GM12878 (cell line): ENCODE measurements at regions not wholly inside any gene's neighbourhood (a gene's known extent, or its start where the extent isn't known, plus 50 kb on each side); places are given as distances from the start of the nearest gene placed in this dataset.

Experiments
- ATAC-seq: fragments of 200-7000 bp; cut with Tn5 transposase; 3 replicates; pipeline ENCODE4 v1.9.1; 2020; ENCODE audit warnings: mild to moderate bottlenecking, moderate library complexity
- BruUV-seq: library from RNA; stranded (reverse); fragments of 400-500 nt; replicated peaks from 2 replicates; lab custom pipeline; 2021; lab: Mats Ljungman, UMichigan
- CTCF ChIA-PET: fragments of 300-600 bp; sonication (Branson Sonifier 250); formaldehyde crosslinking; extraction: SDS; loops from one replicate; lab custom pipeline; 2021; ENCODE audit warnings: inconsistent platforms; lab: Yijun Ruan, JAX
- POLR2A ChIA-PET: fragments of 350-600 bp; formaldehyde crosslinking; extraction: SDS; loops from one replicate; lab custom pipeline; 2021; ENCODE audit warnings: inconsistent platforms; lab: Charles Lee
- RAD21 ChIA-PET: fragments of 300-600 bp; sonication (Branson Sonifier 250); formaldehyde crosslinking; loops from one replicate; lab custom pipeline; 2023; ENCODE audit warnings: antibody characterized with exemption; ENCODE audit not compliant: unreplicated experiment; lab: Charles Lee
- SMC1A ChIA-PET: fragments of 300-600 bp; sonication (Branson Sonifier 250); formaldehyde crosslinking; loops from one replicate; lab custom pipeline; 2023; ENCODE audit not compliant: unreplicated experiment, uncharacterized antibody; lab: Charles Lee
- DNase-seq: peaks from one replicate; pipeline ENCODE4 v3.0.0-alpha.2; 2011; ENCODE audit warnings: low read depth, low spot score
- FAIRE-seq: peaks from 3 replicates; lab custom pipeline; 2011; peaks lifted over from hg19 to GRCh38; lab: Jason Lieb, UNC
- H2AFZ ChIP-seq: 2 replicates; pipeline ENCODE4 v1.6.0; 2011; ENCODE audit warnings: low read depth, low read length, control low read depth; ENCODE audit not compliant: control insufficient read depth
- H3K27ac ChIP-seq: 2 replicates; pipeline ENCODE4 v1.5.1; 2011; ENCODE audit warnings: control low read depth; ENCODE audit not compliant: control insufficient read depth, insufficient read depth
- H3K27me3 ChIP-seq, 2 experiments: replicated peaks in 1 of 2; 2 replicates each; pipeline versions ENCODE4 v1.6.0 to v1.6.1; 2011; ENCODE audit warnings: low read length in 1 of 2; ENCODE audit not compliant: control insufficient read depth in 2 of 2, insufficient read depth in 2 of 2
- H3K36me3 ChIP-seq, 2 experiments: 2 replicates each; pipeline ENCODE4 v1.5.1; 2011; ENCODE audit warnings: low read length in 1 of 2; ENCODE audit not compliant: control insufficient read depth in 2 of 2, insufficient read depth in 2 of 2
- H3K4me1 ChIP-seq: 2 replicates; pipeline ENCODE4 v1.6.1; 2011; ENCODE audit warnings: mild to moderate bottlenecking, low read length, moderate library complexity, mixed read lengths; ENCODE audit not compliant: control insufficient read depth, insufficient read depth
- H3K4me2 ChIP-seq: 2 replicates; pipeline ENCODE4 v1.6.0; 2011; ENCODE audit warnings: control low read depth; ENCODE audit not compliant: control insufficient read depth, insufficient read depth
- H3K4me3 ChIP-seq: fragments of 200-600 bp; sonication (generic); 2 replicates; pipeline ENCODE4 v1.5.1; 2016
- H3K79me2 ChIP-seq: 2 replicates; pipeline ENCODE4 v1.6.0; 2011; ENCODE audit warnings: low read length; ENCODE audit not compliant: control insufficient read depth, insufficient read depth
- H3K9ac ChIP-seq: 2 replicates; pipeline ENCODE4 v1.8.0; 2011; ENCODE audit warnings: low read length, control low read depth, mixed read lengths; ENCODE audit not compliant: control insufficient read depth, insufficient read depth
- H3K9me3 ChIP-seq: replicated peaks from 3 replicates; pipeline ENCODE4 v1.5.1; 2011; ENCODE audit warnings: mild to moderate bottlenecking, low read length; ENCODE audit not compliant: control insufficient read depth, insufficient read depth
- H4K20me1 ChIP-seq: 2 replicates; pipeline ENCODE4 v1.6.0; 2011; ENCODE audit not compliant: control insufficient read depth, insufficient read depth
- CBFB ChIP-seq: IDR thresholded peaks from 2 replicates; pipeline ENCODE4 v1.6.1; 2016; ENCODE audit warnings: antibody characterized with exemption, low read depth
- EED ChIP-seq: sonication (generic); IDR thresholded peaks from 2 replicates; pipeline ENCODE4 v1.6.1; 2016; ENCODE audit warnings: antibody characterized with exemption, low read depth
- IKZF1 ChIP-seq: fragments of 450-650 bp; conservative IDR thresholded peaks from 2 replicates; pipeline ENCODE4 v1.6.1; 2017; ENCODE audit warnings: antibody characterized with exemption, mild to moderate bottlenecking
- IRF4 ChIP-seq: IDR thresholded peaks from 2 replicates; pipeline ENCODE4 v1.6.1; 2011; ENCODE audit warnings: low read depth, low read length
- JUND ChIP-seq: IDR thresholded peaks from 2 replicates; pipeline ENCODE4 v1.6.1; 2012; ENCODE audit warnings: low read depth, mild to moderate bottlenecking, low read length, improper control_type of control experiment, moderate library complexity
- KDM1A ChIP-seq: fragments of 200-600 bp; sonication (generic); IDR thresholded peaks from 2 replicates; pipeline ENCODE4 v1.6.1; 2016; ENCODE audit warnings: borderline replicate concordance
- MTA2 ChIP-seq: fragments of 450-650 bp; IDR thresholded peaks from 2 replicates; pipeline ENCODE4 v1.6.1; 2016; ENCODE audit warnings: low read depth, mild to moderate bottlenecking, moderate library complexity
- NR2C1 ChIP-seq: fragments of 450-650 bp; IDR thresholded peaks from 2 replicates; pipeline ENCODE4 v1.6.1; 2017; ENCODE audit warnings: antibody characterized with exemption, mild to moderate bottlenecking, moderate library complexity
- POU2F2 ChIP-seq: IDR thresholded peaks from 3 replicates; pipeline ENCODE4 v1.6.1; 2011; ENCODE audit warnings: low read depth, mild to moderate bottlenecking, low read length, borderline replicate concordance
- SMAD5 ChIP-seq: IDR thresholded peaks from 2 replicates; pipeline ENCODE4 v1.6.1; 2016; ENCODE audit warnings: antibody characterized with exemption, low read depth
- SREBF2 ChIP-seq: IDR thresholded peaks from 2 replicates; pipeline ENCODE4 v1.6.1; 2012; ENCODE audit warnings: mild to moderate bottlenecking, low read length
- TCF12 ChIP-seq: IDR thresholded peaks from 2 replicates; pipeline ENCODE4 v1.6.1; 2011; ENCODE audit warnings: low read depth, mild to moderate bottlenecking, low read length
- YBX1 ChIP-seq: fragments of 450-650 bp; IDR thresholded peaks from 2 replicates; pipeline ENCODE4 v1.6.1; 2016; ENCODE audit warnings: antibody characterized with exemption
- ZNF24 ChIP-seq: fragments of 450-650 bp; IDR thresholded peaks from 2 replicates; pipeline ENCODE4 v1.6.1; 2017; ENCODE audit warnings: antibody characterized with exemption, mild to moderate bottlenecking
- ZNF384 ChIP-seq: IDR thresholded peaks from 2 replicates; pipeline ENCODE4 v1.6.1; 2012; ENCODE audit warnings: low read depth, mild to moderate bottlenecking, low read length, improper control_type of control experiment, borderline replicate concordance
- WGBS: methylation state at CpG from one replicate; pipeline ENCODE4 v1.1.6; 2016; ENCODE audit warnings: low lambda C conversion rate; ENCODE audit not compliant: insufficient replicate concordance, insufficient coverage; ENCODE audit errors: missing lambda C conversion rate; 5-methylcytosine and 5-hydroxymethylcytosine counted together
- in situ Hi-C: fragments of 300-500 bp; cut with MboI; formaldehyde crosslinking; loops from 9 replicates; pipeline ENCODE4 v1.14.3; 2018; ENCODE audit warnings: mixed read lengths
- intact Hi-C: fragments of 100-400 bp; cut with micrococcal nuclease; formaldehyde crosslinking; loops from one replicate; pipeline ENCODE4 v1.14.2; 2022; ENCODE audit not compliant: unreplicated experiment
- TF ChIP-seq, protein P1 (sequence below): fragments of 450-650 bp; IDR thresholded peaks from 2 replicates; pipeline ENCODE4 v1.6.1; 2017; ENCODE audit warnings: mild to moderate bottlenecking
- TF ChIP-seq, protein P2 (sequence below), 3 experiments: IDR thresholded peaks in 2 of 3; conservative IDR thresholded peaks in 1 of 3; 2 replicates each; pipeline ENCODE4 v1.5.1; 2011; ENCODE audit warnings: low read depth in 3 of 3, low read length in 3 of 3, mild to moderate bottlenecking in 3 of 3, control low read depth in 2 of 3, moderate library complexity in 2 of 3, inconsistent platforms in 1 of 3, mixed read lengths in 1 of 3; ENCODE audit not compliant: control insufficient read depth in 2 of 3, insufficient read depth in 1 of 3; ENCODE audit errors: extremely low read depth in 1 of 3

DNA sequence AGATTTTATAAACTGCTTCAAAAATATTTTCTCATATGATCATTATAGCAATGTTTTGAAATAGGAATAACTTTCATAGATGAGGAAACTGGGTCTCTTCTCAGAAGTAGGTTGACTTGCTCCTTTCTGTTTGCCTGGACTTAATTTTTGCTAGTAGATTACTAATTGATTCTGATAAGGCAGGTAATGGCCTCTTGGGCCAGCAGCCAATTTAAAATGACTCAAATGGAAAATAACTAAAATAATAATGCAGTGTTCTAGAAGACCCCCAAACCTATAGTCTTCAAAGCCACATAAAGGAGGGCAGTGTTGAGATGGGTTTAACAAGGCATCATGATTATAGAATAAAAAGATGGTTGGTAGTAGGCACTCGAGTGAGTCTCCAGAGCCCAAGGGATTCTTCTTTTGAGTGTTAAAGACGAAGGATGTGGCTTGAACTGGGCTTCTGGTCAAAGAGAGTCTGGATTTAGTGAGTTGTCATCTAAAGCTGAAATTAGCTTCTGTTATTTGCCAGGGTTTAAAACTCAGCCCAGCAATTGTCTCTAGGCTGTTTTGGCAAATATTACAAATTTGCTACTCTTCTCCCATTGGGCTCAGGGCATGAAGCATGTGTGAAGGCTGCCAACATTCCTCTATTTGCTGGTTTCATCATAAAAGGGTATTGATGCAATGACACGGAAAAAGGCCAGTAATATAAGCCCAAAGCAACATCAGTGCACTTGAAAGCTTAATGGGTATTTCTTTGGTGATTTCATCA is 297.1 kb upstream of the MEIS2 start:
- Histone ChIP-seq H3K4me1 (no peaks in the 10 kb centered on the region), H3K36me3 (no peaks in the 10 kb centered on the region), H3K27me3 (no peaks in the 10 kb centered on the region), H3K27ac (no peak overlapping the region), H3K79me2 (no peaks in the 10 kb centered on the region), H4K20me1 (no peaks in the 10 kb centered on the region), H3K4me3 (no peak overlapping the region), H3K9me3 (no peaks in the 10 kb centered on the region)
- DNase-seq (no peak), ATAC-seq (no peak), FAIRE-seq (no peak)
- SMC1A ChIA-PET: no interaction called here
- CTCF ChIA-PET: no interaction called here
- RAD21 ChIA-PET: no interaction called here
- BruUV-seq: no TSS peak
- WGBS: 9% methylated on average over 3 of the region's 3 CpGs
- no peak for TF ChIP-seq SMAD5
- TF ChIP-seq EED: no peak
- no peak for TF ChIP-seq POU2F2
- TF ChIP-seq MTA2: no peak
- no peak for TF ChIP-seq IKZF1
- no peak for TF ChIP-seq SREBF2
- TF ChIP-seq, protein P1, sequence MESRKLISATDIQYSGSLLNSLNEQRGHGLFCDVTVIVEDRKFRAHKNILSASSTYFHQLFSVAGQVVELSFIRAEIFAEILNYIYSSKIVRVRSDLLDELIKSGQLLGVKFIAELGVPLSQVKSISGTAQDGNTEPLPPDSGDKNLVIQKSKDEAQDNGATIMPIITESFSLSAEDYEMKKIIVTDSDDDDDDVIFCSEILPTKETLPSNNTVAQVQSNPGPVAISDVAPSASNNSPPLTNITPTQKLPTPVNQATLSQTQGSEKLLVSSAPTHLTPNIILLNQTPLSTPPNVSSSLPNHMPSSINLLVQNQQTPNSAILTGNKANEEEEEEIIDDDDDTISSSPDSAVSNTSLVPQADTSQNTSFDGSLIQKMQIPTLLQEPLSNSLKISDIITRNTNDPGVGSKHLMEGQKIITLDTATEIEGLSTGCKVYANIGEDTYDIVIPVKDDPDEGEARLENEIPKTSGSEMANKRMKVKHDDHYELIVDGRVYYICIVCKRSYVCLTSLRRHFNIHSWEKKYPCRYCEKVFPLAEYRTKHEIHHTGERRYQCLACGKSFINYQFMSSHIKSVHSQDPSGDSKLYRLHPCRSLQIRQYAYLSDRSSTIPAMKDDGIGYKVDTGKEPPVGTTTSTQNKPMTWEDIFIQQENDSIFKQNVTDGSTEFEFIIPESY: no peak
- no peak for TF ChIP-seq IRF4
- TF ChIP-seq NR2C1: no peak
- TF ChIP-seq JUND: no peak
- TF ChIP-seq, protein P2, sequence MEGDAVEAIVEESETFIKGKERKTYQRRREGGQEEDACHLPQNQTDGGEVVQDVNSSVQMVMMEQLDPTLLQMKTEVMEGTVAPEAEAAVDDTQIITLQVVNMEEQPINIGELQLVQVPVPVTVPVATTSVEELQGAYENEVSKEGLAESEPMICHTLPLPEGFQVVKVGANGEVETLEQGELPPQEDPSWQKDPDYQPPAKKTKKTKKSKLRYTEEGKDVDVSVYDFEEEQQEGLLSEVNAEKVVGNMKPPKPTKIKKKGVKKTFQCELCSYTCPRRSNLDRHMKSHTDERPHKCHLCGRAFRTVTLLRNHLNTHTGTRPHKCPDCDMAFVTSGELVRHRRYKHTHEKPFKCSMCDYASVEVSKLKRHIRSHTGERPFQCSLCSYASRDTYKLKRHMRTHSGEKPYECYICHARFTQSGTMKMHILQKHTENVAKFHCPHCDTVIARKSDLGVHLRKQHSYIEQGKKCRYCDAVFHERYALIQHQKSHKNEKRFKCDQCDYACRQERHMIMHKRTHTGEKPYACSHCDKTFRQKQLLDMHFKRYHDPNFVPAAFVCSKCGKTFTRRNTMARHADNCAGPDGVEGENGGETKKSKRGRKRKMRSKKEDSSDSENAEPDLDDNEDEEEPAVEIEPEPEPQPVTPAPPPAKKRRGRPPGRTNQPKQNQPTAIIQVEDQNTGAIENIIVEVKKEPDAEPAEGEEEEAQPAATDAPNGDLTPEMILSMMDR (IDR thresholded peaks at IDR 0.05 in 2 of 3, conservative IDR thresholded peaks at IDR 0.05 in 1 of 3; ENCODE audit: control insufficient read depth in 2 of 3, extremely low read depth in 1 of 3, insufficient read depth in 1 of 3, low read depth in 3 of 3, low read length in 3 of 3): no peak
- TF ChIP-seq CBFB: no peak
- no peak for TF ChIP-seq KDM1A
- TF ChIP-seq YBX1: no peak
- no peak for TF ChIP-seq ZNF384
- no peak for TF ChIP-seq ZNF24
- TF ChIP-seq TCF12: no peak
- TF ChIP-seq, all 136 proteins: peak for 0
- intact Hi-C loops: no loop called here
- POLR2A ChIA-PET: no interaction called here
- H3K9ac ChIP-seq: no peak overlapping the region
- H3K4me2 ChIP-seq: no peak overlapping the region
- no peak overlapping the region for H2AFZ ChIP-seq
- in situ Hi-C loops: no loop called here
